DOHH2 (cell line): ENCODE measurements at regions not wholly inside any gene's neighbourhood (a gene's known extent, or its start where the extent isn't known, plus 50 kb on each side); places are given as distances from the start of the nearest gene placed in this dataset.

Experiments
- CTCF ChIP-seq: fragments of 200-600 bp; sonication (generic); IDR thresholded peaks from one replicate; pipeline ENCODE4 v1.5.1; 2014; ENCODE audit warnings: antibody characterized with exemption, mild to moderate bottlenecking, low read depth, low read length; ENCODE audit not compliant: poor library complexity, severe bottlenecking
- EZH2phosphoT487 ChIP-seq: fragments of 200-600 bp; sonication (generic); IDR thresholded peaks from 2 replicates; pipeline ENCODE4 v1.6.1; 2017; ENCODE audit warnings: borderline replicate concordance, mild to moderate bottlenecking, antibody characterized with exemption, low read length, moderate library complexity, mixed read lengths

GRCh38 chr5:155996123-155996522 is 330.8 kb upstream of the SGCD start:
- TF ChIP-seq CTCF (no peak), EZH2phosphoT487 (no peak)
